HEK293 (cell line): ENCODE measurements at regions not wholly inside any gene's neighbourhood (a gene's known extent, or its start where the extent isn't known, plus 50 kb on each side); places are given as distances from the start of the nearest gene placed in this dataset.

Source experiments
- CTCF ChIA-PET: fragments of 350-600 bp; formaldehyde crosslinking; extraction: SDS; loops from one replicate; lab custom pipeline; 2021; ENCODE audit warnings: antibody characterized with exemption; lab: Yijun Ruan, JAX
- POLR2A ChIA-PET: fragments of 300-600 bp; formaldehyde crosslinking; extraction: SDS; loops from one replicate; lab custom pipeline; 2020; ENCODE audit warnings: antibody characterized with exemption, inconsistent platforms; lab: Yijun Ruan, JAX
- H3K27ac ChIP-seq: fragments of 200-500 bp; sonication (Bioruptor generic); 2 replicates; pipeline ENCODE4 v1.5.1; 2014; ENCODE audit warnings: low read depth, low read length, control low read depth, inconsistent platforms; ENCODE audit errors: extremely low read depth
- H3K36me3 ChIP-seq, 2 experiments: fragments of 200-500 bp in 1 of 2; sonication (Bioruptor generic) in 1 of 2; 1 replicate in 1 of 2; 2 replicates in 1 of 2; pipeline ENCODE4 v1.5.1; 2014 to 2017; ENCODE audit warnings: inconsistent platforms in 2 of 2, low read length in 2 of 2; ENCODE audit not compliant: control insufficient read depth in 2 of 2, insufficient read depth in 1 of 2
- H3K4me1 ChIP-seq: fragments of 200-500 bp; sonication (Bioruptor generic); 2 replicates; pipeline ENCODE4 v1.5.1; 2014; ENCODE audit warnings: mild to moderate bottlenecking, low read length, inconsistent platforms; ENCODE audit not compliant: control insufficient read depth, insufficient read depth
- H3K4me3 ChIP-seq: 2 replicates; pipeline ENCODE4 v1.5.1; 2011; ENCODE audit warnings: low read depth, mild to moderate bottlenecking, control low read depth, low read length, moderate library complexity
- H3K9me3 ChIP-seq: fragments of 200-500 bp; sonication (Bioruptor generic); 2 replicates; pipeline ENCODE4 v1.5.1; 2014; ENCODE audit warnings: low read depth, low read length, inconsistent platforms; ENCODE audit not compliant: control insufficient read depth, insufficient read depth
- EGR2 ChIP-seq: fragments of 450-650 bp; formaldehyde crosslinking; IDR thresholded peaks from 2 replicates; pipeline ENCODE4 v1.5.1; 2016; ENCODE audit warnings: low read depth, missing biosample characterization, missing genetic modification characterization
- HOXA7 ChIP-seq: sonication (generic); formaldehyde crosslinking; IDR thresholded peaks from 2 replicates; pipeline ENCODE4 v1.8.1; 2022; ENCODE audit warnings: missing genetic modification reagents, borderline replicate concordance
- IKZF3 ChIP-seq: fragments of 450-650 bp; IDR thresholded peaks from 2 replicates; pipeline ENCODE4 v1.5.0; 2018; ENCODE audit warnings: missing biosample characterization, mild to moderate bottlenecking, missing genetic modification characterization, moderate library complexity
- MYNN ChIP-seq: fragments of 450-650 bp; formaldehyde crosslinking; IDR thresholded peaks from 2 replicates; pipeline ENCODE4 v1.5.1; 2016; ENCODE audit warnings: missing biosample characterization, missing genetic modification characterization, borderline replicate concordance
- PRDM1 ChIP-seq: fragments of 450-650 bp; formaldehyde crosslinking; IDR thresholded peaks from 2 replicates; pipeline ENCODE4; 2016; ENCODE audit warnings: missing biosample characterization, missing genetic modification characterization
- SALL2 ChIP-seq: fragments of 450-650 bp; formaldehyde crosslinking; IDR thresholded peaks from 2 replicates; pipeline ENCODE4 v1.5.0; 2017; ENCODE audit warnings: missing biosample characterization, mild to moderate bottlenecking, missing genetic modification characterization, borderline replicate concordance
- ZBTB17 ChIP-seq: fragments of 450-650 bp; formaldehyde crosslinking; IDR thresholded peaks from 2 replicates; pipeline ENCODE4 v1.5.1; 2016; ENCODE audit warnings: missing biosample characterization, missing genetic modification characterization
- ZBTB8A ChIP-seq: fragments of 450-650 bp; formaldehyde crosslinking; IDR thresholded peaks from 2 replicates; pipeline ENCODE4 v1.5.1; 2016; ENCODE audit warnings: missing biosample characterization, missing genetic modification characterization
- ZFHX2 ChIP-seq: fragments of 450-650 bp; formaldehyde crosslinking; conservative IDR thresholded peaks from 2 replicates; pipeline ENCODE4 v1.5.1; 2016; ENCODE audit warnings: missing biosample characterization, missing genetic modification characterization
- ZFP37 ChIP-seq: fragments of 450-650 bp; formaldehyde crosslinking; IDR thresholded peaks from 2 replicates; pipeline ENCODE4 v1.5.1; 2016; ENCODE audit warnings: missing biosample characterization, missing genetic modification characterization
- ZFP41 ChIP-seq: fragments of 450-650 bp; formaldehyde crosslinking; IDR thresholded peaks from 2 replicates; pipeline ENCODE4 v1.5.1; 2016; ENCODE audit warnings: missing biosample characterization, missing genetic modification characterization, borderline replicate concordance
- ZNF132 ChIP-seq: fragments of 450-650 bp; formaldehyde crosslinking; IDR thresholded peaks from 2 replicates; pipeline ENCODE4 v1.5.1; 2017; ENCODE audit warnings: missing biosample characterization, missing genetic modification characterization, borderline replicate concordance
- ZNF157 ChIP-seq: fragments of 450-650 bp; formaldehyde crosslinking; IDR thresholded peaks from 2 replicates; pipeline ENCODE4 v1.5.1; 2016; ENCODE audit warnings: missing biosample characterization, missing genetic modification characterization
- ZNF175 ChIP-seq: fragments of 450-650 bp; formaldehyde crosslinking; IDR thresholded peaks from 2 replicates; pipeline ENCODE4 v1.5.1; 2016; ENCODE audit warnings: missing biosample characterization, missing genetic modification characterization
- ZNF202 ChIP-seq: fragments of 450-650 bp; formaldehyde crosslinking; IDR thresholded peaks from 2 replicates; pipeline ENCODE4 v1.5.1; 2016; ENCODE audit warnings: missing biosample characterization, missing genetic modification characterization, borderline replicate concordance
- ZNF280D ChIP-seq: fragments of 450-650 bp; formaldehyde crosslinking; IDR thresholded peaks from 2 replicates; pipeline ENCODE4 v1.5.1; 2016; ENCODE audit warnings: missing biosample characterization, missing genetic modification characterization
- ZNF501 ChIP-seq: fragments of 450-650 bp; formaldehyde crosslinking; IDR thresholded peaks from 2 replicates; pipeline ENCODE4 v1.5.1; 2016; ENCODE audit warnings: missing biosample characterization, missing genetic modification characterization
- ZNF596 ChIP-seq: fragments of 450-650 bp; IDR thresholded peaks from 2 replicates; pipeline ENCODE4 v1.5.0; 2018; ENCODE audit warnings: missing biosample characterization, mild to moderate bottlenecking, missing genetic modification characterization, moderate library complexity
- ZNF621 ChIP-seq: fragments of 450-650 bp; formaldehyde crosslinking; IDR thresholded peaks from 2 replicates; pipeline ENCODE4 v1.5.1; 2017; ENCODE audit warnings: missing biosample characterization, missing genetic modification characterization
- ZNF623 ChIP-seq: fragments of 450-650 bp; formaldehyde crosslinking; IDR thresholded peaks from 2 replicates; pipeline ENCODE4 v1.5.1; 2016; ENCODE audit warnings: missing biosample characterization, missing genetic modification characterization
- ZNF677 ChIP-seq: fragments of 450-650 bp; IDR thresholded peaks from 2 replicates; pipeline ENCODE4 v1.5.0; 2018; ENCODE audit warnings: missing biosample characterization, mild to moderate bottlenecking, missing genetic modification characterization, moderate library complexity
- ZNF747 ChIP-seq: fragments of 450-650 bp; formaldehyde crosslinking; IDR thresholded peaks from 2 replicates; pipeline ENCODE4 v1.5.1; 2016; ENCODE audit warnings: missing biosample characterization, missing genetic modification characterization
- ZNF843 ChIP-seq: fragments of 450-650 bp; formaldehyde crosslinking; IDR thresholded peaks from 2 replicates; pipeline ENCODE4 v1.5.1; 2016; ENCODE audit warnings: missing biosample characterization, missing genetic modification characterization
- ZSCAN5A ChIP-seq: fragments of 450-650 bp; formaldehyde crosslinking; IDR thresholded peaks from 2 replicates; pipeline ENCODE4 v1.5.1; 2016; ENCODE audit warnings: missing biosample characterization, missing genetic modification characterization
- TF ChIP-seq, protein P1 (sequence below): fragments of 450-650 bp; formaldehyde crosslinking; IDR thresholded peaks from 2 replicates; pipeline ENCODE4; 2016; ENCODE audit warnings: missing biosample characterization, missing genetic modification characterization
- TF ChIP-seq, protein P2 (sequence below): fragments of 450-650 bp; formaldehyde crosslinking; IDR thresholded peaks from 2 replicates; pipeline ENCODE4 v1.5.1; 2016; ENCODE audit warnings: missing biosample characterization, missing genetic modification characterization
- TF ChIP-seq, protein P3 (sequence below): fragments of 450-650 bp; IDR thresholded peaks from 2 replicates; pipeline ENCODE4 v1.5.1; 2018; ENCODE audit warnings: missing biosample characterization, missing genetic modification characterization

- ChIA-PET CTCF (no interaction called here), POLR2A (no interaction called here)
- Histone ChIP-seq H3K36me3 (no peaks in the 10 kb centered on the region), H3K9me3 (no peaks in the 10 kb centered on the region), H3K4me1 (no peaks in the 10 kb centered on the region), H3K4me3 (no peak overlapping the region), H3K27ac (no peak overlapping the region)
- TF ChIP-seq, protein P1, sequence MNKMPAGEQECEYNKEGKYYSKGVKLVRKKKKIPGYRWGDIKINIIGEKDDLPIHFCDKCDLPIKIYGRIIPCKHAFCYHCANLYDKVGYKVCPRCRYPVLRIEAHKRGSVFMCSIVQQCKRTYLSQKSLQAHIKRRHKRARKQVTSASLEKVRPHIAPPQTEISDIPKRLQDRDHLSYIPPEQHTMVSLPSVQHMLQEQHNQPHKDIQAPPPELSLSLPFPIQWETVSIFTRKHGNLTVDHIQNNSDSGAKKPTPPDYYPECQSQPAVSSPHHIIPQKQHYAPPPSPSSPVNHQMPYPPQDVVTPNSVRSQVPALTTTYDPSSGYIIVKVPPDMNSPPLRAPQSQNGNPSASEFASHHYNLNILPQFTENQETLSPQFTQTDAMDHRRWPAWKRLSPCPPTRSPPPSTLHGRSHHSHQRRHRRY, result no peak
- TF ChIP-seq IKZF3 (tag by site-specific recombination), result no peak
- no peak for TF ChIP-seq SALL2 (tag by site-specific recombination)
- TF ChIP-seq, protein P2, sequence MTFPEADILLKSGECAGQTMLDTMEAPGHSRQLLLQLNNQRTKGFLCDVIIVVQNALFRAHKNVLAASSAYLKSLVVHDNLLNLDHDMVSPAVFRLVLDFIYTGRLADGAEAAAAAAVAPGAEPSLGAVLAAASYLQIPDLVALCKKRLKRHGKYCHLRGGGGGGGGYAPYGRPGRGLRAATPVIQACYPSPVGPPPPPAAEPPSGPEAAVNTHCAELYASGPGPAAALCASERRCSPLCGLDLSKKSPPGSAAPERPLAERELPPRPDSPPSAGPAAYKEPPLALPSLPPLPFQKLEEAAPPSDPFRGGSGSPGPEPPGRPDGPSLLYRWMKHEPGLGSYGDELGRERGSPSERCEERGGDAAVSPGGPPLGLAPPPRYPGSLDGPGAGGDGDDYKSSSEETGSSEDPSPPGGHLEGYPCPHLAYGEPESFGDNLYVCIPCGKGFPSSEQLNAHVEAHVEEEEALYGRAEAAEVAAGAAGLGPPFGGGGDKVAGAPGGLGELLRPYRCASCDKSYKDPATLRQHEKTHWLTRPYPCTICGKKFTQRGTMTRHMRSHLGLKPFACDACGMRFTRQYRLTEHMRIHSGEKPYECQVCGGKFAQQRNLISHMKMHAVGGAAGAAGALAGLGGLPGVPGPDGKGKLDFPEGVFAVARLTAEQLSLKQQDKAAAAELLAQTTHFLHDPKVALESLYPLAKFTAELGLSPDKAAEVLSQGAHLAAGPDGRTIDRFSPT, result no peak
- TF ChIP-seq EGR2 (tag by site-specific recombination), result no peak
- no peak for TF ChIP-seq ZNF280D (tag by site-specific recombination)
- TF ChIP-seq ZNF501 (tag by site-specific recombination), result no peak
- TF ChIP-seq ZNF175, result no peak
- no peak for TF ChIP-seq ZNF623 (tag by site-specific recombination)
- TF ChIP-seq ZBTB8A, result no peak
Observed at GRCh38 chr3:86162521-86162920, 828.4 kb downstream of the VGLL3 start.

DNA sequence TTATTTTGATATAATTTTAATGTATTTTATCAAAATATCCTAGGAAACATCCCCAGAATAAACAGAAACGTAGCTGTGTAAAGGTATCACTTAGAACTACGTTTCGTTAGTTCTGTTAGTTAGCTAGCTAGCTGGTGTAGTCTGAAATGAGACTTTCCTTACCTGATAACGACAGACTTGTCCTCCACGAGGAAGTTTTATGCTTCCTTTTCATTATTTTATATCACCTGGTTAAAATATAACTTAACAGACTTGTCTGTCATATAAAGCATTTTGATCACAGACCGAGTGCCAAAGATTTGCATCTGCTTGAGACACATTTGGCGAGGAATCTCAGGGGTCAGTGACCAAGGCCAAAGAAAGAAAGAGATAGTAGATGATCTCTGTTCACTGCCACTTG lies 829.5 kb downstream of the VGLL3 start:
- no peaks in the 10 kb centered on the region for H3K36me3 ChIP-seq
- no peak overlapping the region for H3K27ac ChIP-seq
- POLR2A ChIA-PET, result no interaction called here
- no peak for TF ChIP-seq EGR2 (tag by site-specific recombination)
- TF ChIP-seq PRDM1 (tag by site-specific recombination), result no peak
- TF ChIP-seq ZNF157 (tag by site-specific recombination), result no peak
- no peak for TF ChIP-seq ZNF596 (tag by site-specific recombination)
- TF ChIP-seq ZSCAN5A (tag by site-specific recombination), result no peak
- TF ChIP-seq ZNF132 (tag by site-specific recombination), result no peak
- TF ChIP-seq, protein P3, sequence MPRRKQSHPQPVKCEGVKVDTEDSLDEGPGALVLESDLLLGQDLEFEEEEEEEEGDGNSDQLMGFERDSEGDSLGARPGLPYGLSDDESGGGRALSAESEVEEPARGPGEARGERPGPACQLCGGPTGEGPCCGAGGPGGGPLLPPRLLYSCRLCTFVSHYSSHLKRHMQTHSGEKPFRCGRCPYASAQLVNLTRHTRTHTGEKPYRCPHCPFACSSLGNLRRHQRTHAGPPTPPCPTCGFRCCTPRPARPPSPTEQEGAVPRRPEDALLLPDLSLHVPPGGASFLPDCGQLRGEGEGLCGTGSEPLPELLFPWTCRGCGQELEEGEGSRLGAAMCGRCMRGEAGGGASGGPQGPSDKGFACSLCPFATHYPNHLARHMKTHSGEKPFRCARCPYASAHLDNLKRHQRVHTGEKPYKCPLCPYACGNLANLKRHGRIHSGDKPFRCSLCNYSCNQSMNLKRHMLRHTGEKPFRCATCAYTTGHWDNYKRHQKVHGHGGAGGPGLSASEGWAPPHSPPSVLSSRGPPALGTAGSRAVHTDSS (tag by site-specific recombination), result no peak
- no peak for TF ChIP-seq ZBTB17 (tag by site-specific recombination)
- TF ChIP-seq ZNF677 (tag by site-specific recombination), result no peak
- TF ChIP-seq ZNF747, result no peak
- no peak for TF ChIP-seq HOXA7 (CRISPR knock-in tag)
- no peak for TF ChIP-seq ZFP37
- no peak for TF ChIP-seq ZFHX2 (tag by site-specific recombination)
- no peak for TF ChIP-seq ZNF621
- TF ChIP-seq ZNF843 (tag by site-specific recombination), result no peak
- TF ChIP-seq MYNN (tag by site-specific recombination), result no peak
- TF ChIP-seq ZFP41 (tag by site-specific recombination), result no peak
- no peak for TF ChIP-seq ZNF202 (tag by site-specific recombination)
- H3K4me3 ChIP-seq, result no peak overlapping the region
- no peaks in the 10 kb centered on the region for H3K4me1 ChIP-seq
- CTCF ChIA-PET, result interaction anchor here (0.7 kb wide), 1 partner anchor 566 kb away, joined by 5 read pairs; no protein-coding TSS in a partner anchor
- no peaks in the 10 kb centered on the region for H3K9me3 ChIP-seq
